ENCODE measurements at regions not wholly inside any gene's neighbourhood (a gene's known extent, or its start where the extent isn't known, plus 50 kb on each side); places are given as distances from the start of the nearest gene placed in this dataset.

DNA sequence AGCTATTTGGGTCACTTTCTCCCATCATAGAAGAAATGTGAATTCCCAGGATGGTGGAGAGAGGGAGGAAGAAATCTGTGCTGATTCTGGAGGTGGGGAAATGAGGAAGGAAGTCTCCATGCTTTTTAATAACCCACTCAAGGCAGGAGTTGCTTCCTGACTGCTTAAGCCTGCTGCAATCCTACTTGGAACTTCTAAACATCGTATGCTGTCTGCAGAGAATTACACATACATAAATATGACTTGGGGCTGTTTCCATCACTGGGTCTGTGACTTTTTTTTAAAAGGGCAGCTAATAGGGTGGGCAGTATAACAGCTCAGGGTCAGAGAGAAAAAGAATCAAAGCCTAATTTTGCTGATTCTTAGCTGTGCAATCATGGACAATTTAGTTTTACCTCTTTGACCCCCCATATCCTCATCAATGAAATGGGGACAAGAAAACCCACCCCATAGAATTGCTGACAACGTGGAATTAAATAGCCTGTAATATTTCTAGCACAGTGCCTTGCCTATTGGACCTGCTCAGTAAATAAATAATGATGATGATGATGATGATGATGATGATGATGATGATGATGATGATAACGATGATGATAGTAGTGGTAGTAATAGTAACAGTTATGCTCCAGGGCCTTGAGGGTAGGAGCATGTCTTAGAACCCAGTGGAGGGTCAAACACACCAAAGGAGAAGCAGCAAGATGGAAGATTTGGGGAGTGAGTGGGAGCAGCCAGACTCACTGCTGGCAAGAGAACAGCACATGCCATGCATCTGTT lies 166.7 kb upstream of the LRFN2 start:
- DNase-seq (ENCODE audit: low spot score) = no peak

DNA sequence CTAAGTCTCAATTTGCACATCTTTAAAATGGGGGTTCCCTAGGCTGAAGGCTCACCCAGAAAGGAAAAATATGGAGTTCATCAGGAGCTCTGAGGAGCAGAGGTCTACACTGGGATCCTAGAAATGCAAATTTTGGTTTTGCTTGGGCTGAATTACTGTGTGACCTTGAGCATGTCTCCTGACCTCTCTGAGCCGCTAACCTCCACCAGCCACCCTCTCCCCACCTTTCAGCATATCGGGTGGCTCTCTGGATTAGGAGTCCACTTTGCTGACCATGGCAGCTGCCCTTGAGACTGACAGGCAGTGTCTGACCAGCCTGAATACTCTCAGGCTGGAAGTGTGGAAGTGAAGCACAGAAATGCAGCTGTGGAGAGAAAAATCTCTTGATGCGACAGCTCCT lies 165.9 kb upstream of the LRFN2 start:
- DNase-seq (ENCODE audit: low spot score) = no peak

- no peak for DNase-seq (ENCODE audit: low spot score)
These were observed 157.7 kb upstream of the LRFN2 start for GRCh38 chr6:40744835-40745234.

- DNase-seq (ENCODE audit: low spot score) = no peak
These were observed 156.7 kb upstream of the LRFN2 start for GRCh38 chr6:40743690-40744446.

DNA sequence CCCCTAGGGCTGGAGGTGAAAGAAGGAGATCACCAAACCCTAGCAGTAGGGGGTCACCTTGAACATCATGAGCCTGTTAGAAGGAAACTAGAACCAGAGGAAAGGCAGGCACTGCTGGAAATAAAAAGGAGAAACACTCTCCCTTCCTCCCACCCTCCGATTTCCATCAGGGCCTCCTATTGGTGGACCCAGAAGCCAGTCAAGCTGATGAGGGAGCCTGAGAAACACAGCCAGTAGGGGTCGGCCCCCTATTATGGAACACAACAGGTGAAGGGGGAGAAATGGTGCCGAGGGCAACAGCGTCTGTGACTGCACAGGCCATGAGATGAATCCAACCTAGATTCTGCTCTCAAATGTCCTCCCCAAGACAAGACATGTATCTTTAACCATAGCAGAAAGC lies 156.1 kb upstream of the LRFN2 start:
- DNase-seq (ENCODE audit: low spot score) = no peak

DNA sequence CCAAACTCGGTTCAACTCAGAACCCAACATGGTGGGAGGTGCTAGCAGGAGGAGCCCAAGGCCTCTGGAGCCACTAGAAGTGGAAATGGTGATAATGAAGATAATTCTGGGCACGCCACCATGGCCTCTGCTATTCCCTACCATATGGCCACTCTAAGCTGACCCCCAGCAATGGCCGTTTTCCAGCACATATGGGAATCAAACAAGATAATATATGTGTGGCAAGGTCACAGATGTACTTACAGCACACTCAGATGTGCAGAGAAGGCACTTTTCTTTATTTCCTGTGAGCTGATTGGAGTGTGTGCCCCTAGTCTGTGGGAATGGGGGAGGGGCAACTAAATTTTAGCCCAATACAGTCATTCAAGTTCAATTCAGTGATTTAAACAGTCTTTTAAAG lies 153.4 kb upstream of the LRFN2 start:
- DNase-seq (ENCODE audit: low spot score) = no peak

- no peak for DNase-seq (ENCODE audit: low spot score)
These were observed 151.5 kb upstream of the LRFN2 start for GRCh38 chr6:40738551-40739193.

- DNase-seq (ENCODE audit: low spot score) = no peak
These were observed 148.4 kb upstream of the LRFN2 start for GRCh38 chr6:40735521-40735920.

DNA sequence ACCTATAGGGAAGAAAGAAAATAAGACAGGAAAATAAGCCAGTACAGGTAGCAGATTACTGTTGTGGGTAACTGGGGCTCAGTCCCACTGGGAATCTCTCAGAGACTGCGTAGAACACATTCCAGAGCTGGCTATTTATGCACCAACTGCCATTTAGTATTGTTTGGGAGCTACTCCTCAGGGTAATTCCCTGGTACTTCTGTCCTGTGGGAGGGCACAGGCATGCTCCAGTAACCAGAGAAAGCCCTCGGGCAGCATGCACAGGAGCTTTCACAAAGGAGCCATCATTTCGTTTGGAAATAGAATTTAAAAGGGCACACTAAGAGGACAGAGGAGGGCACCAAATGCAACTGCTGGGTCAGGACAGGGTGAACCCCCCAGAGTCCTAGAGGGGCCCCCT lies 148.0 kb upstream of the LRFN2 start:
- no peak for DNase-seq (ENCODE audit: low spot score)

GRCh38 chr6:40734607-40735006 lies 147.4 kb upstream of the LRFN2 start:
- DNase-seq (ENCODE audit: low spot score) = no peak

DNA sequence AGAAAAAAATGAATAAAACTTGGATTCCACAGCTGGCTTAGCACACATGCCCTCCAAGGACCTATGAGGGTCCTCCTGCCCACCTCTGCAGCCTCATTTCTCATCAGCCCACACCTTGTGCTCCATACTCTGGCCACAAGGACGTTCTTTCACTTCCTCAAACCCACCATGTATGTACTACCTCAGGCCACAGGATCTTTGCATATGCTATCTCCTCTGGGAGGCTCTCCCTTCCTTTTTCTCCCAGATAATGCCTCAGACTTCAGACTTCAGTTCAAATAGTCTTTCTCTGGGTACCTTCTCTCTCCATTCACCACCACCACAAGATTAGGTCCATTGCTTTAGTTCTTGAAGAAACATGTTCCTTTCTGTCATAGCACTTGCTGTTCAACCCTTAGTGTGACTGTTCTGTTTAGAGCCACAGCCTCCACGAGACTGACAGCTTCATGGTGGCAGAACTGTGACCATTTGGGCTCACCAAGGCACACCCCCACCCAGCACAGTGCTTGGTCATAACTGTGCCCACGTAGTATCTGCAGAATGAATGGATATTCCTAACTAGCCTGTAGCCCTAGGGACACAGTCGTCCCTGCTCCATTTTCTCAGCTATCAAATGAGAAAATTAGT lies 146.7 kb upstream of the LRFN2 start:
- DNase-seq (ENCODE audit: low spot score) = no peak

GRCh38 chr6:40733290-40733689 lies 146.1 kb upstream of the LRFN2 start:
- DNase-seq (ENCODE audit: low spot score) = no peak

GRCh38 chr6:40732878-40733277 lies 145.7 kb upstream of the LRFN2 start:
- DNase-seq (ENCODE audit: low spot score) = no peak

GRCh38 chr6:40728643-40729042 lies 141.5 kb upstream of the LRFN2 start:
- DNase-seq (ENCODE audit: low spot score) = no peak

- DNase-seq (ENCODE audit: low spot score) = no peak
These were observed 140.1 kb upstream of the LRFN2 start for GRCh38 chr6:40727271-40727670.

DNA sequence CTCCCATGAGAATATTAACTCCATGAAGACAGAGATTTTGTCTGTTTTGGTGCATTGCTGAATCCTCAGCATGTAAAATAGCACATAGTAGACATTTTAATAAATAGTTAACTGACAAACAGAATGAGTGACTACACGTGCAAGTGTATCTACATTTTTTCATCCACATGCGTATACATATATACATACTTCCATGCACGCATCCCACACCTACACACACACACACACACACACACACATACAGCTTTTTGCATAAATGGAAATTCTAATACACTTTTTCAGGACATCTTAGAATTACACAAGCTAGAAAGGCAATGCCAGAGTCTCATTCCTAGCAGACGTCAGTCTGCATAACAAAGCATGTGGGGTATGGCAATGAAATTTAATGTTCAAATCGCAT lies 139.7 kb upstream of the LRFN2 start:
- DNase-seq (ENCODE audit: low spot score) = no peak

DNA sequence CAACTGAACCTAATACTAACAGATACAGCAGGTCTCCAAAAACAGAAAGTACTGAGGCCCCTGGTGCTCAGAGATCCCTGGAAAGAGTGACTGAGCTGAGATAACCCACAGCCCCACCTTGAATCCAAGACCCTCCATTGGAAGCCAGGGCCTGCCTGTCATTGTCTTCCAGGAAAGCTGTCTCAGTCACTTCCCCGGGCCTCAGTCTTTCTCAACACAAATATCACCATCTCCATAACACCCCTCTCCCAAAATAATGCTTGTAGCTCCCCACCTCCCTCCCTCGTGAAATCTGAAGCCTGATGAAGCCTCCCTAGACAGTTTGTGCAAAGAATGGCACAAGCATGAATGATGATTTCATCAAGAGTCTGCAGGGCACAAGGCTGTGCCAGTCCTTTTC lies 138.2 kb upstream of the LRFN2 start:
- no peak for DNase-seq (ENCODE audit: low spot score)

DNA sequence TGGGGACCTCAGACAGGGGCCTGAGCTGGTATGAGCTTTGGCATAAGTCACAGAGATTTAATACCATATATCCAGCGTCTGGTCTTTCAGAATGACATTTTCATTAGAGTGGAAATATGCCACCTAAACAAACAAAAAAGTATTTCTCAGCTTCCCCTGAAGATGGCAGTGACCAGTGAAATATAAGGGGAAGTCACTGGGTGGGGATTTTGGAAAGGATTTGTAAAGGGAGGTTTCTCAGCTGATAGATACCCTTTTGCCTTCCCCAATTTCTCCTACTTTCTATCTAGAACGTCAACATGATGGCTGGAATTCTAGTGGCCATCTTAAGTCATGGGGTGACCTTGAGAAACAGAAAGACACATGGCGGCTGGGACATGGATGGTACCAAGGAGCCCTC lies 137.7 kb upstream of the LRFN2 start:
- DNase-seq (ENCODE audit: low spot score) = no peak

DNA sequence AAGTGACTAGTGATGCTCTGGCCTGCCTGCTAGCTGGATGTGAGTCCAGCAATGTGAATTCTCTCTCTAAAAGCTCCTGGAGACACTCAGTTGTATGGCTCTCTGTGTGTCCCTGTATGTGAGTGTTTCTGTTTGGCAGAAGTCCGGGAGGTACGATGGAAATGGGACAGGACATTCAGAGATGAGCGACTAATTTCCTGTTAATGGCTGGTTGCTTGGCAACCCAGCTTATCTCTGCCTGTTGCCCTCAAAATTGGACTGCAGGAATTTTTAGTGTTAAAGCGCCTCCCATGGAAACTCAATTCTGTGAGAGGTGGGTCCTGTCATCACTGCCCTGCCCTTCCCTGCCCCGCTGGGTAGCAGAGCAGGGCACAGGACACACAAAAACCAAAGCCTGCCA lies 136.8 kb upstream of the LRFN2 start:
- DNase-seq (ENCODE audit: low spot score) = no peak

DNA sequence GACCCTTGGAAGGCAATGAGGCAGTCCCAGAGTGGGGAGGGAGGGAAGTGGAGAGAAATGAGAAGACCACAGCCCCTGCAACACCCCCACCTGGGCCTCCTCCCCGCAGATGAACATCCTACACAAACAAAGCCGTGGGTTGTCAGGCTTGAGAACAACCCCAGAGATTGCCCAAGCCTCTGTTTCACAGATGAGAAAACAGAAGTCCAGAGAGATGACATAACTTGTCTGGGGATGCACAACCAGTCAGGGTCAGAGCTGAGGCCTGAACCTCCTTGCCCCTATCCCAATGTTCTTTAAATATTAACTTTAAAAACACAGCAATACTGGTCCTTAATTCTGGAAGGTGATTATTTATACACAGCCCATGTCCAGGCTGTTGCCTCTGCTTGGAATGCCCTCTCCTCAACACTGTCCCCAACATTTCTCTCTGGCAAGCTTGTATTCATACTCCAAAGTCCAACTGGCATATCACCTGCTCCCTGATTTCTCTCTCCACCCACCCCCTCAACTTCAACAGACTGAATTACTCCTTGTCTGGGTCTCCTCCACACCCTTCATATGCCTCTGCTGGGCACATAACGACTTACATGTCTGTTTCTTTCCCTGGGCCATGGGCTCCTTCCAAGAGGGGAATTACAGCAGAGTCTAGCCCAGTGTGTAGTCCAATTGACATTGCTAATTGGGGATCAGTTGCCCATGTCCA lies 135.5 kb upstream of the LRFN2 start:
- no peak for DNase-seq (ENCODE audit: low spot score)

- DNase-seq (ENCODE audit: low spot score) = no peak
These were observed 134.9 kb upstream of the LRFN2 start for GRCh38 chr6:40722091-40722490.

Measured in globus pallidus (tissue), 1 donor.